SK-N-SH (cell line): ENCODE measurements at regions not wholly inside any gene's neighbourhood (a gene's known extent, or its start where the extent isn't known, plus 50 kb on each side); places are given as distances from the start of the nearest gene placed in this dataset.

ENCODE experiments used
- CTCF ChIP-seq: fragments of 200-600 bp; sonication (generic); IDR thresholded peaks from 2 replicates; pipeline ENCODE4 v1.6.1; 2017; ENCODE audit warnings: antibody characterized with exemption, mild to moderate bottlenecking, moderate library complexity
- EP300 ChIP-seq, 2 experiments: IDR thresholded peaks; 2 replicates each; pipeline versions ENCODE4 v1.4.0 to v1.6.1; 2012; ENCODE audit warnings: borderline replicate concordance in 1 of 2, low read depth in 1 of 2, low read length in 1 of 2
- GABPA ChIP-seq: IDR thresholded peaks from 2 replicates; pipeline ENCODE4 v1.4.0; 2012; ENCODE audit warnings: low read depth, mild to moderate bottlenecking
- MEF2A ChIP-seq: IDR thresholded peaks from 2 replicates; pipeline ENCODE4 v1.4.0; 2012; ENCODE audit warnings: low read depth, borderline replicate concordance
- MXI1 ChIP-seq: IDR thresholded peaks from 2 replicates; pipeline ENCODE4 v1.6.1; 2012; ENCODE audit warnings: mild to moderate bottlenecking, low read depth, low read length, improper control_type of control experiment
- POLR2AphosphoS5 ChIP-seq: IDR thresholded peaks from 2 replicates; pipeline ENCODE4 v1.6.1; 2012; ENCODE audit warnings: low read depth, low read length
- RFX5 ChIP-seq: IDR thresholded peaks from 2 replicates; pipeline ENCODE4 v1.6.1; 2012; ENCODE audit warnings: mild to moderate bottlenecking, improper control_type of control experiment, low read length
- TEAD4 ChIP-seq: IDR thresholded peaks from 2 replicates; pipeline ENCODE4 v1.4.0; 2012; ENCODE audit warnings: mild to moderate bottlenecking, borderline replicate concordance; ENCODE audit not compliant: insufficient read depth
- USF2 ChIP-seq: fragments of 150-350 bp; IDR thresholded peaks from 2 replicates; pipeline ENCODE4 v1.6.1; 2017; ENCODE audit warnings: antibody characterized with exemption, low read length, low read depth, borderline replicate concordance
- TF ChIP-seq, protein P1 (sequence below): IDR thresholded peaks from 2 replicates; pipeline ENCODE4 v1.6.1; 2012; ENCODE audit warnings: mild to moderate bottlenecking, low read depth, low read length, moderate library complexity

GRCh38 chr5:125537661-125538060 lies 791.2 kb upstream of the ZNF608 start:
- no peak for TF ChIP-seq EP300 (IDR thresholded peaks at IDR 0.05; ENCODE audit: borderline replicate concordance in 1 of 2, low read depth in 1 of 2, low read length in 1 of 2)
- TF ChIP-seq CTCF: no peak
- no peak for TF ChIP-seq USF2
- no peak for TF ChIP-seq POLR2AphosphoS5
- TF ChIP-seq RFX5: no peak
- TF ChIP-seq, protein P1, sequence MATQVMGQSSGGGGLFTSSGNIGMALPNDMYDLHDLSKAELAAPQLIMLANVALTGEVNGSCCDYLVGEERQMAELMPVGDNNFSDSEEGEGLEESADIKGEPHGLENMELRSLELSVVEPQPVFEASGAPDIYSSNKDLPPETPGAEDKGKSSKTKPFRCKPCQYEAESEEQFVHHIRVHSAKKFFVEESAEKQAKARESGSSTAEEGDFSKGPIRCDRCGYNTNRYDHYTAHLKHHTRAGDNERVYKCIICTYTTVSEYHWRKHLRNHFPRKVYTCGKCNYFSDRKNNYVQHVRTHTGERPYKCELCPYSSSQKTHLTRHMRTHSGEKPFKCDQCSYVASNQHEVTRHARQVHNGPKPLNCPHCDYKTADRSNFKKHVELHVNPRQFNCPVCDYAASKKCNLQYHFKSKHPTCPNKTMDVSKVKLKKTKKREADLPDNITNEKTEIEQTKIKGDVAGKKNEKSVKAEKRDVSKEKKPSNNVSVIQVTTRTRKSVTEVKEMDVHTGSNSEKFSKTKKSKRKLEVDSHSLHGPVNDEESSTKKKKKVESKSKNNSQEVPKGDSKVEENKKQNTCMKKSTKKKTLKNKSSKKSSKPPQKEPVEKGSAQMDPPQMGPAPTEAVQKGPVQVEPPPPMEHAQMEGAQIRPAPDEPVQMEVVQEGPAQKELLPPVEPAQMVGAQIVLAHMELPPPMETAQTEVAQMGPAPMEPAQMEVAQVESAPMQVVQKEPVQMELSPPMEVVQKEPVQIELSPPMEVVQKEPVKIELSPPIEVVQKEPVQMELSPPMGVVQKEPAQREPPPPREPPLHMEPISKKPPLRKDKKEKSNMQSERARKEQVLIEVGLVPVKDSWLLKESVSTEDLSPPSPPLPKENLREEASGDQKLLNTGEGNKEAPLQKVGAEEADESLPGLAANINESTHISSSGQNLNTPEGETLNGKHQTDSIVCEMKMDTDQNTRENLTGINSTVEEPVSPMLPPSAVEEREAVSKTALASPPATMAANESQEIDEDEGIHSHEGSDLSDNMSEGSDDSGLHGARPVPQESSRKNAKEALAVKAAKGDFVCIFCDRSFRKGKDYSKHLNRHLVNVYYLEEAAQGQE: no peak
- no peak for TF ChIP-seq MEF2A
- TF ChIP-seq GABPA: no peak
- no peak for TF ChIP-seq MXI1
- no peak for TF ChIP-seq TEAD4
